Stimulated activated CD4-positive, alpha-beta T cell treated with anti-CD3 and anti-CD28 coated beads, Interleukin-15, amount 100 ng/mL, for 48 hours (primary cell): ENCODE measurements at regions not wholly inside any gene's neighbourhood (a gene's known extent, or its start where the extent isn't known, plus 50 kb on each side); places are given as distances from the start of the nearest gene placed in this dataset.

ENCODE experiments used
- DNase-seq, 2 donors: peaks; one replicate each; pipeline ENCODE4 v3.0.0-alpha.2; 2020; ENCODE audit warnings: low read depth in 2 of 2

GRCh38 chr5:124377386-124377785 is 369.1 kb downstream of the ZNF608 start:
- DNase-seq: no peak

GRCh38 chr5:124373883-124374282 is 372.6 kb downstream of the ZNF608 start:
- no peak for DNase-seq

GRCh38 chr5:124372457-124372856 is 374.0 kb downstream of the ZNF608 start:
- DNase-seq: no peak

- DNase-seq: no peak
Measured at GRCh38 chr5:124371111-124371706, 375.2 kb downstream of the ZNF608 start.

GRCh38 chr5:124370601-124371000 is 375.8 kb downstream of the ZNF608 start:
- no peak for DNase-seq

GRCh38 chr5:124365361-124365801 is 381.1 kb downstream of the ZNF608 start:
- DNase-seq: no peak

- no peak for DNase-seq
Measured at GRCh38 chr5:124355928-124356327, 390.5 kb downstream of the ZNF608 start.

- no peak for DNase-seq
Measured at GRCh38 chr5:124353016-124353415, 393.4 kb downstream of the ZNF608 start.

- no peak for DNase-seq
Measured at GRCh38 chr5:124352312-124352711, 394.1 kb downstream of the ZNF608 start.

- no peak for DNase-seq
Measured at GRCh38 chr5:124349931-124350330, 396.5 kb downstream of the ZNF608 start.

- no peak for DNase-seq
Measured at GRCh38 chr5:124343451-124343867, 403.0 kb downstream of the ZNF608 start.

- no peak for DNase-seq
Measured at GRCh38 chr5:124342986-124343385, 403.5 kb downstream of the ZNF608 start.

- no peak for DNase-seq
Measured at GRCh38 chr5:124342584-124342983, 403.9 kb downstream of the ZNF608 start.

- DNase-seq: no peak
Measured at GRCh38 chr5:124342027-124342471, 404.4 kb downstream of the ZNF608 start.

GRCh38 chr5:124341066-124341858 is 405.2 kb downstream of the ZNF608 start:
- DNase-seq: no peak

GRCh38 chr5:124337996-124338395 is 408.4 kb downstream of the ZNF608 start:
- no peak for DNase-seq

GRCh38 chr5:124333298-124333979 is 413.0 kb downstream of the ZNF608 start:
- no peak for DNase-seq

- no peak for DNase-seq
Measured at GRCh38 chr5:124332273-124332672, 414.2 kb downstream of the ZNF608 start.

- DNase-seq: no peak
Measured at GRCh38 chr5:124330595-124331220, 415.7 kb downstream of the ZNF608 start.

GRCh38 chr5:124328201-124328600 is 418.2 kb downstream of the ZNF608 start:
- no peak for DNase-seq

- no peak for DNase-seq
Measured at GRCh38 chr5:124318661-124319060, 427.8 kb downstream of the ZNF608 start.

- DNase-seq: no peak
Measured at GRCh38 chr5:124317451-124317850, 429.0 kb downstream of the ZNF608 start.
